Inflammatory macrophage treated with lipopolysaccharide for 4 hours (primary cell): ENCODE measurements at regions not wholly inside any gene's neighbourhood (a gene's known extent, or its start where the extent isn't known, plus 50 kb on each side); places are given as distances from the start of the nearest gene placed in this dataset.

Experiments
- DNase-seq: peaks from one replicate; pipeline ENCODE4 v3.0.0-alpha.2; 2020

DNA sequence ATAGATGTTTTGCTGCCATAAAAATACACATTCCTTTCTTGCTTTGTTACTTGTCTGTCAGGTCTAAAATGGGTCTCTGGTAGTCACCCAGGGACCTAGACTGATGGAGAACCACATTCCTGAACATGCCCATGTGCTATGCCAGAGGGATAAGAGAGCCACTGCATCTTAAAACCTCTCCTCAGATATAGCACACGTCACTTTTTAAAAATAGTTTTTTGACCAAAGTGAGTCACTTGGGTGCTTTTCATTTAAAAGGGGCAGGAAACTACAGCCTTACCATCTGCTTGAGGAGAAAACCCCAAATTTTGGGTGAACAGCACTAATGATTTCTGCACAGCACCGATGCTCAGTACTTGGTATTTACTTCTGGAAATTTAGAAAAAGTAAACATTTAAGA lies 197.8 kb downstream of the OGFRL1 start:
- no peak for DNase-seq

DNA sequence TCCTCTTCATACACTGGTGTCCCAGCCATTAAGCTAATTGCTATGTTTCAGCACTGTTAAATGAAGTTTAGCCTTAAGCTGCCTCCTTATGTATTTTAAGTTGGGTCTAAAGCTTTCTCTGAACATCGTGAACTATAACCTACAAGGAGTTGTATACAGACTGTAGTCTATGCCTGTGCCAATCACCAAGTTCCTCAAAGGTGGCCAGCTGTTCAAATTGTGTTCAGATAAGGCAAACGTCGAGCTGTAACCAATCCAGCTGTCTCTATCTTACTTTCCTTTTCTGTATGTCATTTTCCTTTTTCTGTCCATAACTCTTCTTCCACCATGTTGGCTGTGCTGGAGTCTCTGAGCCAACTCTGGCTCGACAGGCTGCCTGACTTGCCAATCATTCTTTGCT lies 199.6 kb downstream of the OGFRL1 start:
- DNase-seq, result peak; percentile 5

DNA sequence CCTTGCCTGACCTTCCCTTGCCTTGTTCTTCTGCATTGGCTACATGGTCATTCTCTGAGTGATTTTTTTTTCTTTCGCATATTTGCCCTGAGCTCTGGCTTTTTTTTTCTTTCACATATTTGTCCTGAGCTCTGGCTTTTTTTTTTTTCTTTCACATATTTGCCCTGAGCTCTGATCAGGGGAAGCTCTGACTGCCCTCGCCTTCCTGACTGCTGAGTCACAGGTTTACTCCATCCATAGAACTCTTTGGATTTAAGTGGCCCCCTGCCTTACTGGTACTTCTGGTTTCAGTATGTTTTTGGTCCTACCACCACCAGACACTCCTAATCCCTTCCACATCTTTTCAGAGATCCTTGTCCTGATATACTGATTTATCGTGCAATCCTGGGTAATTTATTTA lies 201.1 kb downstream of the OGFRL1 start:
- DNase-seq, result peak; percentile 17

DNA sequence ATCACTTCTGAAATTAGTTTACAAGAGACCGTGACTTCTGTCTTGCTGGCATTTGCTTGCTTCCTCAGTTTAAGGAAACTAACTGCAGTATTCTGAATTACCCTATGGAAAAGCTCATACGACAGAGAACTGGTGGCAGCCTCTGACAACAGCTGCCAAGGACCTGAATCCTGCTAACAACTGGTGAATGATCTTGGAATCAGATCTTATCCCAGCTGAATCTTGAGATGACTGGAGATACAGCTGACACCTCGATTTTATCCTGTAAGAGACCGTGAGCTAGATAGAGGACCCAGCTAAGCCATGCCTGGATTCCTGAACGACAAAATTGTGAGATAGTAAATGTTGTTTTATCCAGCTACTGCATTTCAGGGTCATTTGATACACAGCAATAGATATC lies 202.3 kb downstream of the OGFRL1 start:
- no peak for DNase-seq

DNA sequence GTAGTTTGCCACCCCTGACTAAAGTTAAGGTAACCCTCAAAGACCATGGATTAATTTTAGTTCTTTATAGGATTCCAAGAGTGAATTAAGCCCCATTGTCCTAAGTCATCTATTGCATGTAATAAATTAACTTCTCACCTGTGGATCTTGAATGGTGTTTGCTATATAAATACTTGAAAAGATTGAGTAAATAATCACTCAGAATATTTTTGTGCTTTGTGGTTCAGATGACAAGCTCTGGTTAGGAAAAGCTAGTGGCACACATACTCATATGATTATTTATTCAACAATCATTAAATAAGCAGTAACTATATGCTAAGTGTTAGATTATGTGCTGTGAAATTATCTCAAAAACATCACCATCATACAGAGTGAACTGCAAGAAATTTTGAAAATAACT lies 203.2 kb downstream of the OGFRL1 start:
- DNase-seq, result no peak

DNA sequence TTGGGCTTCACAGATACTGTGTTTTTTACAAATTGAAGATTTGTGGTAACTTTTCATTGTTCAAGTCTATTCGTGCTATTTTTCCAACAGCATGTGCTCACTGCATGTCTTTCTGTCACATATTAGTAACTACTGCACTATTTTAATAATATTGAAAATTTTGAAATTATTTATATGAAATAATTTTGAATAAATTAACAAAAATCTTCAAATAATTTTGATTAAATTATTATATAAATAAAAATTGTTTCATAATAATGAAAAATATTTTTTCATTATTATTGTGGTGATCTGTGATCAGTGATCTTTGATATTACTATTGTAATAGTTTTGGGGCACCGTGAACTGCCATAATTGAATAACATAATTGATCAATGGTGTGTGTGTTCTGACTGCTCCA lies 204.1 kb downstream of the OGFRL1 start:
- DNase-seq, result no peak

DNA sequence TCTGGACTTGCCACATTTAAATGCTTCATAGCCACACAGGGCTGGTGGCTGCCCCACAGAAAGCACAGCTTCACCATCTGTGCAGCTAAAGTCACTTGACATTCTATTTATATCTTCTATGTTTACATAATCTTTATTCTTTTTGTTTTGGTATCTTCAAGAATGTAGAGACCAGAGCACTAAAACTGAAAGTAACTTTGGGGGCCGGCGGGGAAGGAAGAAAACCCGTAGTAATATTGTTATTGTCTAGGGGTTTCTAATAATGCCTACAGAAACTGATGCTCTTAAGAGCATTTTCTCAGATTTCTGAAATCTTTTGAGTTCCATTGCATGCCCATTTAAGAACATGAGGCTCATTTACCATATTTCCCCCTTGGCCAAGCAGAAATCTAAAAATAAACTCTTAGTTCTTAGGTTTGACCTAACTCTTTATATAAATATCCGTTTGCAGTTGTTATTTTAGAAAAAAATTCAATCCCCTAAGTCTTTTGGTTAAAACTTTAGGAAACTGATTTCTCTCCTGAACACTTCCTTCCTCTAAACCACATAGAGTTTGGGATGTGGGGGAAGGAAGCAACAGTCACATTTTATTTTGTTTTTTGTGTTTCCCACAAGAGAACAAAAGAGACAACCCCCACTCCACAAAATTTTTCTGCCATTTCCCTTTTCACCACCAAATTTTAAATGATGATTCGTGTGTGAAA lies 207.6 kb downstream of the OGFRL1 start:
- DNase-seq, result peak; percentile 31

DNA sequence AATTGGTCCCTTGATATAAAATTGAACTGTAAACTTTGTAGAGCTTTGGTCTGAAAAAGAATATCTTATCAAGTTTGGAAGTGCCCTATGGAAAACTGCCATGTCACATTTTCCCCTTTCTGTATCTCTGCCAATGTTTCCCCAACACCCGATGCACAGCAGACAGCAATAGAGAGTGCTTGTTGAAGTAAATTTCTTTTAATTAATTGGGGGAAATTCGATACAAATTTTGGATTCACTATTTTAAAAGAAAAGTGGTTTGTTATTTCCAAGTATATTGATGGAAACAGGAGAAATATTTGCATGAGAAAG lies 208.1 kb downstream of the OGFRL1 start:
- no peak for DNase-seq

DNA sequence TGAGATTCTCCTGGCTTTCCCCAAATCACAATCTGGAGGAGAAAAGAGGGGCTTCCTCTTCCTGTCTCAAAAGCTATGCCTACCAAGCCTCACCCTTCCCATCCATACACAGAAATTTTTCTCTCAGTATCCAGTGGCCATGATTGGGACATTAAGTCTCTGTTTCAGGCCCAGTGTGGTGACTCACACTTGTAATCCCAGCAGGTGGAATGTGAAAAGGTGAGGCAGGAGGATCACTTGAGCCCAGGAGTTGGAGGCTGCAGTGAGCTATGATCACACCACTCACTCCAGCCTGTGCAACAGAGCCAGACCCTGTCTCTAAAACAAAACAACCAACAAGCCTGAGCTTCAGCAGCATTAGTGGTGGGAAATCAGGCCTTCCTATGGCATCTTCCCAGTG lies 210.0 kb downstream of the OGFRL1 start:
- DNase-seq, result no peak

DNA sequence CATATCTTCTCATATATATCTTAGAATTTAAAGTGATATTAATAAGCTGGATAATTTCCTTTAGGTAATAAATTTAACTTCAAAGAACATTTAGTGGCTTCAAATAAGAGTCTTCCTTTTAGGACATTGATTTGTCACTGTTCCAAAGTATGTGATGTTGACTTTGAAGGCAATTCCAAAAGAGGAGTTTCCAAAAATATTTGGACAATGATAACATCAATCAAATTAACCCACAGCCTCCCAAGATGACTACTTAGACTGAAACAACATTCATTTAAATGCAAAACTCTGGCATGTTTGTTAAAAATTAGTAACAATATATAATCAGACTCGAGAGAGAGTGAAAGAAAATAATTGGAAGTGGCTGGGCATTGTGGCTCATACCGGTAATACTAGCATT lies 211.1 kb downstream of the OGFRL1 start:
- no peak for DNase-seq

DNA sequence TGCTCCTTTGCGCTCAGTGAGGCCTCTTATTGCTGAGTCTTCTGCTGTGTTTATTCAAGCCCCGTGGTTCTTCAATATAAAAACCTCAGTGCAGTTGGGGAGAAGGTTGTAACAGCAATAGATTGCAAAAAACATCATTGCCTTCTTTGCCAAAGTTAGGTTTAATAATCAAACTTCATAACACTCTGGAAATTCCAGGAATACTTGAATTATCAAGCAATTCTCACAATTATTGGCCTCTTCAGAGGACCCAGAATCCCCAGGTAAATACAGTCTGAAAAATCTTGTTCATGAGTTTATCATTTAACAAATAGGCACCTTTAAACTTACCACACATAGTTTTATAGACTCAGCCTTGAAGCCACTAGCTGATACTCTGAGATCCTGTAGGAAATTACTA lies 213.6 kb downstream of the OGFRL1 start:
- DNase-seq, result no peak

DNA sequence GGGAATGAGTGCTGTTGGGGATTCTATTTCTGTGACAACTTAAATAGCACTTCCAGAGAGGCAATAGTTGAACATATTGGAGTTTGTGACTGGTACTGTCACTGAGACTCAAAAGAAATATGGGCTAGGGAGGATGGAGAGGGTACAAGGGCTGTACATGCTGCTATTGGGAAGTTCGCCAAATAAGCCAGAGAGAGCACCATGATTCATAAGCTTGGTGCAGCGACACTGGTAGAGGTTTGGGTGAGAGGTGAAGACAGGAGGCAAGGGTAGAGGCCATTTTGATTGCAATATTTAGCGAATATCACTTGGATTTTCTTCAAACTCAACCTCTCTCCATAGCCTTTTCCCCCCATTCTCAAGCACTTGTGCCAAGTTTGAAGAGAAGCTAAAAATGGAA lies 214.3 kb downstream of the OGFRL1 start:
- DNase-seq, result no peak

DNA sequence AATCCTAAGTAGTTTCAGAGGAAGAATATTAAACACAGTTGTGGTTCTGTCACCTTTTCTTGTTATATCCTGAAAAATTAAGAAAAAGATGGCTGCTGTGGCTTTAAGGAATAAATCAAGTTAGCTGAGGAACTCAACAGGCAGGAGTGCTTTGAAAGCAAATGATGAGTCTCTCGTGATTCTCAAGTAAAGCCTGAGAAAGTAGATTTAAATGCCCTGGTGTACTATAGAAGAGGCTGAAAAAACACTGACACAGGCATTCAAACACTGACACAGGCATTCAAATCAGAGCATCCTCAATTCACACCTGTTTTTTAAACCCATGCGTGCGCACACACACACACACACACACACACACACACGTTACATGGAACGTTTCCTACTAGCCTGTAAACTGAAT lies 218.6 kb downstream of the OGFRL1 start:
- no peak for DNase-seq

DNA sequence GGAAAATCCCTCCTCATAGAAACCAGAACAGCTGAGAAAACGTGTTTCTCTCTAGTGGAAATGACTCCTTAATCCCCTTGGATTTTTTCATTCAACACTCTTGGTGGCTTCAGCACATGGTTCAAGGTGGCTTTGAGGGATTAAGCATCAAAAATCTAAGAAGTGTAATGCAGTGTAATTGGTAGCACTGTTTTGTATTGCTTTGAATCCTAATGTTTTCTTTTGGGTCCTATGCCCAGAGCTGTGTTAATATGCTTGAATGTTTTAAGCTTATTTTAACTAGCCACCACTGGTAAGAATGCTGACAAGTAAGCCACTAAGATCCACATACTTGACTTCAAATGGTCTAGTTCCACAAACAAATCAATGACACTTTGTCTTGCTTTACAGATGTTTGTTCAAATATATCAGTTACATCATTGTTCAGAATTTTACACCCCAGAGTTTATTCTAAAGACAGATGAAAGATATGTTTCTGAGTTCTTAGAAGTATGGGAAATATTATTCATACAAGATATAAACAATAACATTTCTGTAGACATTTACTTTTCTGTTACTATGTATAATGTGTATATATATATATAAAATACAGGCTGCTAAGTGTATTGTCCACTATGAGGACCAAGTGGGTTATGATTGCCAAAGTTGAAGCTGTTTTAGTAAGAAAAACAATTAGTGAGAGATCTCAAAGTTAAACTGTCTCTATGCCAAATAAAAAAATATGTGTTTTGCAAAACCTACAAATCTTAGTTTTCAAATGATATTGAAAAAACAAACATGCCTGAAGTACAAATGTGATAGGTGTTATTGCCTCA lies 220.8 kb downstream of the OGFRL1 start:
- DNase-seq, result no peak

DNA sequence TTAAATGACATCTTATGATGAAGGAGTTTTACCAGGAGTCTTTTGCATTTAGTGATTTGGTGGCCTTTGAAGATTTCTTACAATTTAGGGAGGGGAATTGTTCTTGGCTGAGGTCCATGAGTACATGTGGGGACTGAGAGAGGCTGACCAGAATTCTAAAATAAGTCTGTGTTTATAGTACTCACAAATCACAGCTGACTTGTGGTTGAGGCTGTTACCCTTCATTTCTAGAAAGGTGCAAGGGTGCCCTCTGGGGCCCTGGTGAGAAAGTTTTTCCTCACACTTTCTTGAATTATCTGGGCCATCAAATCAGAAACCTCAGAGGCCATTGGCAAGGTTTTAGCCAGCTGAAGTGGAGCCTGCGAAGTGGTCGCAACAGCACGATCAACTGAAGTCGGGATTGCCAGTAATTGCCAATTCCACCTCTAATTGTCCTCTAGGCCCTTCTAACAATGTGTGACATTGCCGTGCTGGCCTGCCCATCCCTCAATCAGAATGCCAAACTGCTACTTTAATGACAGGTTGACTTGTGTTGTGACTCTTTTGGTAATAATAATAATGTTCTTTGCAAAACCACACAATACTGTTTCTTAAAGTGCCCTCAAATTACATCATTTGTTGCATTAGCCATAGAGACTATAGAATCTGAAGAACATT lies 221.6 kb downstream of the OGFRL1 start:
- DNase-seq, result peak; percentile 27

DNA sequence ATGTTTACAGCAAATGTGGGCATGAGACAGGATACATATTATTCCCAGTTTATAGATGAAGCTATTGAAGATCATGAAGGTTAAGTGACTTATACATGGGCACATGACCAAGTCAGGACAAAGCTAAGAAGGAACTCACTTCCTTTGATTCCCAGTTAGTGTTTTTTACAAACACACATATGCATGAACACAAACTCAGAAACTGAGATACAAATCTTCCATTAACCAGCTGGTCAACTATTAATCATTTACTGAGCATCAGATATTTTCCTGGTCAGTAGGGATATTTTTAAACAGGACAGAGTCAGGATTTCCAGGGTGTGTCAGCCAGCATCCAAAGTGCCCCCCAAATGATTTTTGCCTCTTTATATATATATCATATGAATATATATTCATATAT lies 222.2 kb downstream of the OGFRL1 start:
- DNase-seq, result no peak

DNA sequence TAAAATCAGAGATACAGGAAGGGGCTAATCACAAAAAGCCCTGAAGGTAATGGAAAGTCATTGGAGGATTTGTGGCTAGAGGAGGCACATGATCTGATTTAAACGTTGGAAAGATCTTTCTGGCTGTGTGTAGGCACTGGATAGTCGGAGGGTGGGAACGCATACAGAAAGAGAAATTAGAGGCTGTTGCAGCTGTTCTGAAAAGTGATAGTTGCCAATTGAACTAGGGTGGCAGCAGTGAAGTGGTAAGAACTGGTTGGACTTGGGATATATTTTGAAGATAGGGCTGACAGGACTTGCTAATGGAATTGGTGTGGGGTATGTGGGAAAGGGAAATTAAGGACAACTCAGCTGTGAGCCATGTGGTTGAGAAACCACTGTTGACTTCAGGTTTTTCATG lies 223.6 kb downstream of the OGFRL1 start:
- DNase-seq, result no peak

DNA sequence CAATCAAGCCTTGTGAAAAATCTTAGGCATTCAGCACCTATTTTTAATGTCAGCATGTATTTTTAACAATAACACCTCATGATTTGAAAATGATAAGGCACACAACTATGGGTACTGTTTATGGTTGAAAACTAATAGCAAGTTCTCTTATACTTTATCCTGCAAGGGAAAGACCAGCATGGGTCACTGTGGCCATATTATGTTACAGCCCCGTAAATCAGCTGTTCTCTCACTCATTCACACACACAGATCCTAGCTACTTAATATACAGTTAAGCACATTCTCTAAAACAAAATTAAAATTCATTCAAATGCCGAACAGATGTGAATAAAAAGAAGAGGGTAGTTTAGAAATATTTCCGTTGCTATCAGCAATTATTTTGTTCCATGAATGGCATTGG lies 224.4 kb downstream of the OGFRL1 start:
- no peak for DNase-seq

DNA sequence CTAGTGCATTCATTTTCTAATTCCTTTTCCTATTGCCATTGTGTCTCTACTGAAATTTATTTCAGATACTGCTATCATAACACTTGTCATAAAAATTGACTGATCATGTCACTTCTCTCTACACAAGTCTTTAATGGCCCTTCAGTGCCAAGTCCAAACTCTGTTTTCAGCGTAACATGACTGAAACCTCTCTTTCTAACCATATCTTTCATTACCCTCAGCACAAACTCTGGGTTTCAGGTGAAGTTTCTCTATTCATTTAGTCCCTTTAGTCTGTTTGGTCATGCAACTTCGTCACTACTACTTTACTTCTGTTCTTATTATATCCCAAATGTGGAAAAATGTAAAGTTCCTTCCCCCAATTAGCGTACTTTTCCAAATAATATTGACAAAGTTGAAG lies 234.9 kb downstream of the OGFRL1 start:
- no peak for DNase-seq

DNA sequence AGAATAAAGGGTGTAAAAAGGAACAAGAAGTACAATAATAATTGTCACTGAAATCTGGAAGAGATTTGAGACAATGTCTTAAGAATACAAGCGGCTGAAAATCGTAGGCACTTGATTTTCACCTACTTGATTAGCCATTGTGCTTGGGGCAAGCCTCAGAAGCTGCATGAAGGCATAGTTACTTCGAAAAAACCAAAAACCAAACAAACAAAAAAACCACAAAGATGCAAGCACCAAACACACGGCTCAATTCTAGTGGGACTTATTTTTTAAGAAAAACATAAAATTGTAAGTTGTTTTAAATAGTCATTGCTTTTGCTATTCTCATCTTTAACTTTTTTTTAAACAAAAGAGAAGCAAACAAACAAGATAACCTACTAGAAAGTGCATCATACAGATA lies 235.6 kb downstream of the OGFRL1 start:
- DNase-seq, result no peak

DNA sequence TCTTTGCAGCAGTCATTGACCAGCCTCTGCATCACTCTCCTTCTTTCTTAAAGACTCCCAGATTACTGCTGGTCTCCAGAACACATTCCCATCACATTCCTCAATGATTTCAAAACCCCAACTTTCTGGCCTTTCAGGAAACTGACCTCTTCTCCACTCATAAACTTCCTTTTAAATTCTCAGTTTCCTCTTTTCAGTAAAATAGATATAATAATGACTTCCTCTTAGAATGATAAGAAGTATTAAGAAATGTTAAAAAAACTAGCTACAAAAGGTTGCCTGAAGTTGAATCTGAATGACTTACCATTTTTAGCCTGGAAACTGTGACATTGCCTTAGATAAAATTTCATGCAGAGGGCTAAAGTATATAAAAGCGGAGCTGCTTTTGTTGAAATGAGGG lies 239.3 kb downstream of the OGFRL1 start:
- DNase-seq, result peak; percentile 24

DNA sequence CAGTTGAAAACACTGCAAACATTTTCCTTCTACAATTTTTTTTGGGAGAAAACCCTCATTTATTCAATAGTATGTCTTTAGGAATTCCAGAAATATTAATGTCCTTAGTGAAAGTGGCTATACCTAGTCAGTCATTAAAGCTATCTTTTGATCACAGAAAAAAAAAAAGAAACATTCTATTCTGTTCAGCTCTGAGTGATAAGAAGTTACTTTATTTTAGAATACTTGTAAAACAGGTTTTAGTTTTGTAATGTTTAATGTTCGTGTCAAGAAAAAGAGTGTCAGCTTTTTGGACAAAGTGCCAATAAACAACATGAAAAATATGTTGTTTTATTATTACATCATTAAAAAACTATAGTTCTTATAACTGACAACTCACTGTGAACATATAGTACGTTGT lies 240.4 kb downstream of the OGFRL1 start:
- DNase-seq, result no peak

DNA sequence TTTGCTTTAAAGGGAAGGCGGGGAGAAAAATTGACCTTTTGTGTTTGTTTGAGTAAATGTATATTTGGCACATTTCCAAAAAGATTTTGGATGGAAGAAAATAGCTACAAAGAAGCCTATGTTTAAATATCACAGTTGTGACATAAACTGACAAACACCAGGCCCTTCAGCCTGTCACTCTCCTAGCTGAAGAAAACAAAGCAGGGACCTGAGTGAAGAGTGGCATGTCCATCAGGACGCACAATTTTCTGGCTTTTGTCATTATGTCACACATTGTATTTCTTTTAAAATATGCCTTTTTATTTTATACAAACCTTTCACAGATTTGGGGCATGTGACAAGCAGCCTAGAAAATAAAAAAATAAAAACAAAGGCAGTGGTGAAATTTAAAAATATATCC lies 241.2 kb downstream of the OGFRL1 start:
- DNase-seq, result no peak

DNA sequence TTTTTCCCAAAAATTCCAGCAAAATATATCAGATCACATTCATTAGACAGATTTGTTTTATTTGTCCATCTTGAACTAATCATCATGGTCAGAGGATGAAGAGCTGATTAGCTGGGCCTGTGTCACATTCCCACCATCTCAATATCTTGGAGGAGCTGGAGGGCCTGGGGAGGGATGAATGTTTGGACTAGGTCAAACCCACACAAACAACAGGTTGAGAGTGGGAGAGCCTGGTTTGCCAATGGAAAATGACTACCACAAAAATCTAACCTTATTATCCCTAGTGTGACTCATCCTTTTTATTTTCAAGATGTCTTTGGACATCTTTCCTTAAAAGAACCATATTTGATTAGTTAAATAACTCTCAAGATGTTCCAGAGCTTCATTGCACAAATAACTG lies 242.4 kb downstream of the OGFRL1 start:
- no peak for DNase-seq
